ENCODE measurements at regions not wholly inside any gene's neighbourhood (a gene's known extent, or its start where the extent isn't known, plus 50 kb on each side); places are given as distances from the start of the nearest gene placed in this dataset.
A peak's percentile ranks its signal among the peaks of the same experiment; 100 is the strongest.

DNA sequence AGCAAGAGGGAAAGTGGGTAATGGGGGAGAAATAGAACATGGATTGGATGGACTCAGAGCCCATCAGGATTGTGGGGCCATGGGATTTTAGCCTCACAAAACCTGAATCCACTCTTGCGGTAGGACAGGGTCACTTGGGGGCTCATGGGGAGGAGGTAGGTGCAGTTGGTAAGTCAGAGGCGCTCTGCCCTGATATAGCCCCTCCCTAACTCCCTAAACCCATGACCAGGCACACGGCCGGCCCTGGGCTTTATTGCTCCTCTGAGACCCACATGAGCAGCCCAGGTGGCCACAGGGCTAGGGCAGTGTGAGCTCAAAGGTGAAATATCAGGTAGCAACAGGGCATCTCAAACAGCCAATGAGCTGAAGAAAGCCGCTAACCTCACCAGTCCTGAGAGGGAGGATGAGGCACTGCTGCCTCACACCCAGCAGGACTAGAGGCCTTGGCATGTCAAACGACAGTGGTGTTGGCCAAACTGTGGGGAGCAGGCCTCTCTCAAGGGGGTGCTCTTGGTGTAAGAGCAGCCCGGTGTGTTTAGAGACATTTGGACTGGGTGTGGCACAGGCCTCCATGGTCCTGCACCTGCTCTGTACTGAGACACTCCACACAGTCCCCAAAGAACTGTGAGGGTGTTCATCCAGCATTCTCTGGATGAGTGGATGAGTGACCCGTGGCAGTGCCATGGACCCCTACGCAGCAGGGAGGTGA lies 90.8 kb upstream of the HS6ST1 start:
- TF ChIP-seq, protein P1, sequence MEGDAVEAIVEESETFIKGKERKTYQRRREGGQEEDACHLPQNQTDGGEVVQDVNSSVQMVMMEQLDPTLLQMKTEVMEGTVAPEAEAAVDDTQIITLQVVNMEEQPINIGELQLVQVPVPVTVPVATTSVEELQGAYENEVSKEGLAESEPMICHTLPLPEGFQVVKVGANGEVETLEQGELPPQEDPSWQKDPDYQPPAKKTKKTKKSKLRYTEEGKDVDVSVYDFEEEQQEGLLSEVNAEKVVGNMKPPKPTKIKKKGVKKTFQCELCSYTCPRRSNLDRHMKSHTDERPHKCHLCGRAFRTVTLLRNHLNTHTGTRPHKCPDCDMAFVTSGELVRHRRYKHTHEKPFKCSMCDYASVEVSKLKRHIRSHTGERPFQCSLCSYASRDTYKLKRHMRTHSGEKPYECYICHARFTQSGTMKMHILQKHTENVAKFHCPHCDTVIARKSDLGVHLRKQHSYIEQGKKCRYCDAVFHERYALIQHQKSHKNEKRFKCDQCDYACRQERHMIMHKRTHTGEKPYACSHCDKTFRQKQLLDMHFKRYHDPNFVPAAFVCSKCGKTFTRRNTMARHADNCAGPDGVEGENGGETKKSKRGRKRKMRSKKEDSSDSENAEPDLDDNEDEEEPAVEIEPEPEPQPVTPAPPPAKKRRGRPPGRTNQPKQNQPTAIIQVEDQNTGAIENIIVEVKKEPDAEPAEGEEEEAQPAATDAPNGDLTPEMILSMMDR (IDR thresholded peaks at IDR 0.05; ENCODE audit: poor library complexity, severe bottlenecking) = no peak
- peak overlapping the region; percentile 42 for H3K27ac ChIP-seq (ENCODE audit: poor library complexity, severe bottlenecking)
- no peaks in the 10 kb centered on the region for H3K9me3 ChIP-seq (ENCODE audit: severe bottlenecking)
- ATAC-seq (ENCODE audit: low read depth) = no peak
- no peaks in the 10 kb centered on the region for H3K36me3 ChIP-seq (ENCODE audit: low read depth)
- H3K4me1 ChIP-seq (ENCODE audit: insufficient read depth, poor library complexity, severe bottlenecking) = peaks cover 11% of the 10 kb centered on the region
- H3K27me3 ChIP-seq (ENCODE audit: insufficient read depth, poor library complexity, severe bottlenecking) = no peaks in the 10 kb centered on the region
- no peak for DNase-seq (ENCODE audit: low spot score)
- H3K4me3 ChIP-seq (ENCODE audit: severe bottlenecking) = no peak overlapping the region

DNA sequence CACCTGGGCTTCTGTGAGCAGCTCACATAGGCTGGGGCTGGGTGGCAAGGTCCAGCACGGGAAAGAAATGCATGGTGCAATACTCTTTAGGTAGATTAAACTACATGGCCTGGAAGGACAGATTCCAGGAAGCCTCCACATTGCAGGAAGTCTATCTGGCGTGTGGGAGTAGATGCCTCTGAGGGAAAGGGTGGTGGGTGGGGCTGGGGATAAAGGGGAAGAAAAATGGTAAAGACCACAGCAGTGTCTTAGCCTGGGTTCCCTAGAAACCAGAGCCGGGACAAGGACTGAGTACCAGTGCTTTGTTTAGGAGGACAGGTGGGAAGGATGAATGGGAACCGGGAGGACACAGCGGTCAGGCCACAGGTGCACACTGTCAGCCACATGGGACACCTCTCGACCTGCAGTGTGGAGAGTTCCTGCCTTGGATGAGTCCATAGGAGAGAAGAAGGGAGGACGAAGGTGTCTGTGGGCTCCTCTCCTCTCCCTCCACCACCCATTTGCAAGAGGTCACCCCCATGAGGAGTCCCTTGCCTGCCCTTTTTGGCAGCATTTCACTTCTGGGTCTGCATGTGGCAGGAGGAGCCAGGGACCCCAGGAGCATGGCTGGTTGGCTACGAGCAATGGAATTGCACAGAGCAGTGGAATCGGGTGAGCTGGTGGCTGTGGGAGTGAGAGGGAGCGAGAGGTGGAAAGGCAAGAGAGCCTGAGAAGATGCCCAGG lies 91.5 kb upstream of the HS6ST1 start:
- TF ChIP-seq, protein P1 (IDR thresholded peaks at IDR 0.05; ENCODE audit: poor library complexity, severe bottlenecking) = no peak
- Histone ChIP-seq H3K4me3 (ENCODE audit: severe bottlenecking) (no peak overlapping the region), H3K36me3 (ENCODE audit: low read depth) (no peaks in the 10 kb centered on the region), H3K9me3 (ENCODE audit: severe bottlenecking) (no peaks in the 10 kb centered on the region), H3K27me3 (ENCODE audit: insufficient read depth, poor library complexity, severe bottlenecking) (no peaks in the 10 kb centered on the region), H3K27ac (ENCODE audit: poor library complexity, severe bottlenecking) (no peak overlapping the region), H3K4me1 (ENCODE audit: insufficient read depth, poor library complexity, severe bottlenecking) (peaks cover 11% of the 10 kb centered on the region)
- DNase-seq (ENCODE audit: low spot score) (no peak), ATAC-seq (ENCODE audit: low read depth) (no peak)

DNA sequence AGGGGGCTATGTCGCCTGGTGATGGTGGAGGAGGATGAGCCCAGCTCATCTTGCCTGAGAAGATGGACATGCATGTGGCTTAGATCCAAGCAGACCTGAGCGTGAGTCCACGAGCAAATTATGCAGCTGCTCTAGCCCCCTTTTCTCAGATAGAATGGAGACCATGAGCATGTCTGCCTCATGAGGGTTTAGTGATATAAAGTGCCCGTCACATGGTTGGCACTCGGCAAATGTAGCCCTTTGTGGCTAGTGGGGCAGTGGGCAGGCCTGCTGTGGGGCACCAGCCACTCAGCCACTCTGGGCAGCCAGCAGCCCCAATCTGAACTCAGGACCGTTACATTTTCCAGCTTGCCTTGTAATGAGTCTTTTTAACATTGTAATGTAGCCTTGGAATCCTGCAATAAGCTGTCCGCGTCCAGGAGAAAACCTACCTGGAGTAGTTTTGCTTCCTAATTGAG lies 92.1 kb upstream of the HS6ST1 start:
- Histone ChIP-seq H3K4me3 (ENCODE audit: severe bottlenecking) (no peak overlapping the region), H3K36me3 (ENCODE audit: low read depth) (no peaks in the 10 kb centered on the region), H3K4me1 (ENCODE audit: insufficient read depth, poor library complexity, severe bottlenecking) (peaks cover 11% of the 10 kb centered on the region), H3K9me3 (ENCODE audit: severe bottlenecking) (no peaks in the 10 kb centered on the region), H3K27ac (ENCODE audit: poor library complexity, severe bottlenecking) (no peak overlapping the region), H3K27me3 (ENCODE audit: insufficient read depth, poor library complexity, severe bottlenecking) (no peaks in the 10 kb centered on the region)
- TF ChIP-seq, protein P1 (IDR thresholded peaks at IDR 0.05; ENCODE audit: poor library complexity, severe bottlenecking) = no peak
- ATAC-seq (ENCODE audit: low read depth) = no peak
- no peak for DNase-seq (ENCODE audit: low spot score)

DNA sequence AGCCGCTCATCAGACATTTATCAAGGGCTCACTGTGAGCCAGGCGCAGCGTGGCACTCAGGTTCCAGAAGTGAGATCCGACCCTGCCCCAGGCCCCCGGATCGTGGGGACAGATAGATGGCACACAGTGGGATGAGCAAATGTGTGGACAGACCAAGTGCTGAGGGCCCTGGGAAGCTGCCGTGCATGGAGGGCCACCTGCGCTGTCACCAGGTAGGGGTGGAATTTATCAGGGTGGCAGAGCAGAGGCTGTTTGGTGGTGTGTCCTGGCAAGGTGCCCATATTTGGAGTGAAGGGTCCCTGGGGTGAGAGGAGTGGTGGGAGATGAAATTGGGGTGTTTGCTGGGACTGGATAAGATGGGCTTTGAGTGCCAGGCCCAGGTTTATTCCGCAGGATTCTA lies 92.8 kb upstream of the HS6ST1 start:
- ATAC-seq (ENCODE audit: low read depth) = no peak
- no peaks in the 10 kb centered on the region for H3K36me3 ChIP-seq (ENCODE audit: low read depth)
- H3K9me3 ChIP-seq (ENCODE audit: severe bottlenecking) = no peaks in the 10 kb centered on the region
- peaks cover 11% of the 10 kb centered on the region for H3K4me1 ChIP-seq (ENCODE audit: insufficient read depth, poor library complexity, severe bottlenecking)
- peak; percentile 47 for DNase-seq (ENCODE audit: low spot score)
- no peak overlapping the region for H3K27ac ChIP-seq (ENCODE audit: poor library complexity, severe bottlenecking)
- H3K27me3 ChIP-seq (ENCODE audit: insufficient read depth, poor library complexity, severe bottlenecking) = no peaks in the 10 kb centered on the region
- H3K4me3 ChIP-seq (ENCODE audit: severe bottlenecking) = no peak overlapping the region
- TF ChIP-seq, protein P1 (IDR thresholded peaks at IDR 0.05; ENCODE audit: poor library complexity, severe bottlenecking) = no peak
